GM23338 (cell line): ENCODE measurements at regions not wholly inside any gene's neighbourhood (a gene's known extent, or its start where the extent isn't known, plus 50 kb on each side); places are given as distances from the start of the nearest gene placed in this dataset.

Source experiments
- ATAC-seq: fragments of 200-7000 bp; cut with Tn5 transposase; 3 replicates; pipeline ENCODE4 v1.9.1; 2020
- DNase-seq: peaks from one replicate; pipeline ENCODE4 v3.0.0-alpha.2; 2015; ENCODE audit warnings: low spot score
- H2AFZ ChIP-seq: fragments of 200-600 bp; sonication (generic); 2 replicates; pipeline ENCODE4 v1.8.0; 2016; ENCODE audit warnings: antibody characterized with exemption, mild to moderate bottlenecking, moderate library complexity
- H3F3A ChIP-seq: fragments of 200-600 bp; sonication (generic); replicated peaks from 2 replicates; pipeline ENCODE4 v1.8.0; 2017; ENCODE audit warnings: antibody characterized with exemption, mixed run types, low read depth
- H3K27ac ChIP-seq: fragments of 200-600 bp; sonication (generic); 2 replicates; pipeline ENCODE4 v1.6.1; 2016; ENCODE audit warnings: low read depth
- H3K27me3 ChIP-seq: fragments of 200-600 bp; sonication (generic); 2 replicates; pipeline ENCODE4 v1.8.0; 2016; ENCODE audit warnings: mild to moderate bottlenecking, mixed run types, moderate library complexity; ENCODE audit not compliant: insufficient read depth
- H3K36me3 ChIP-seq: fragments of 200-600 bp; sonication (generic); 2 replicates; pipeline ENCODE4 v1.8.0; 2016; ENCODE audit warnings: mild to moderate bottlenecking; ENCODE audit not compliant: insufficient read depth
- H3K4me1 ChIP-seq: fragments of 200-600 bp; sonication (generic); 2 replicates; pipeline ENCODE4 v1.8.0; 2016; ENCODE audit warnings: mild to moderate bottlenecking, moderate library complexity; ENCODE audit not compliant: insufficient read depth
- H3K4me2 ChIP-seq: fragments of 200-600 bp; sonication (generic); 2 replicates; pipeline ENCODE4 v1.7.1; 2017; ENCODE audit warnings: mixed run types
- H3K4me3 ChIP-seq: fragments of 200-600 bp; sonication (generic); 2 replicates; pipeline ENCODE4 v1.6.1; 2016; ENCODE audit warnings: mixed run types
- H3K79me2 ChIP-seq: fragments of 200-600 bp; sonication (generic); replicated peaks from 2 replicates; pipeline ENCODE4 v1.8.0; 2017; ENCODE audit warnings: mild to moderate bottlenecking; ENCODE audit not compliant: insufficient read depth
- H3K9me2 ChIP-seq: fragments of 200-600 bp; sonication (generic); 2 replicates; pipeline ENCODE4 v1.8.0; 2017; ENCODE audit not compliant: insufficient read depth
- H4K20me1 ChIP-seq: fragments of 200-600 bp; sonication (generic); replicated peaks from 2 replicates; pipeline ENCODE4 v1.8.0; 2017; ENCODE audit warnings: mild to moderate bottlenecking; ENCODE audit not compliant: insufficient read depth
- H3K27ac Mint-ChIP-seq: 2 replicates; pipeline ENCODE4 v1.8.0; 2020; ENCODE audit warnings: inconsistent platforms, mild to moderate bottlenecking, moderate library complexity, mixed read lengths
- H3K27me3 Mint-ChIP-seq: 3 replicates; pipeline ENCODE4 v1.8.0; 2022; ENCODE audit warnings: low read depth, mild to moderate bottlenecking, moderate library complexity, mixed read lengths, inconsistent platforms; ENCODE audit not compliant: insufficient read depth, poor library complexity
- H3K36me3 Mint-ChIP-seq: 3 replicates; pipeline ENCODE4 v1.8.0; 2021; ENCODE audit warnings: low read depth, mild to moderate bottlenecking, inconsistent platforms, moderate library complexity, mixed read lengths
- H3K4me1 Mint-ChIP-seq: 3 replicates; pipeline ENCODE4 v1.8.0; 2020; ENCODE audit warnings: mild to moderate bottlenecking, inconsistent platforms, mixed read lengths
- H3K4me3 Mint-ChIP-seq: 3 replicates; pipeline ENCODE4 v1.8.0; 2021; ENCODE audit warnings: moderate library complexity, mild to moderate bottlenecking, inconsistent platforms, mixed read lengths
- H3K9me3 Mint-ChIP-seq: 3 replicates; pipeline ENCODE4 v1.8.0; 2020; ENCODE audit warnings: moderate library complexity, mild to moderate bottlenecking, inconsistent platforms, mixed read lengths
- EZH2phosphoT487 ChIP-seq: fragments of 200-600 bp; sonication (generic); IDR thresholded peaks from one replicate; pipeline ENCODE4 v1.8.1; 2018; ENCODE audit warnings: antibody characterized with exemption; ENCODE audit not compliant: unreplicated experiment
- JUNB ChIP-seq: IDR thresholded peaks from one replicate; pipeline ENCODE4 v1.6.1; 2016; ENCODE audit warnings: antibody characterized with exemption; ENCODE audit not compliant: unreplicated experiment
- NANOG ChIP-seq: IDR thresholded peaks from 2 replicates; pipeline ENCODE4 v1.6.1; 2016; ENCODE audit warnings: antibody characterized with exemption, borderline replicate concordance
- POLR2AphosphoS5 ChIP-seq: IDR thresholded peaks from 2 replicates; pipeline ENCODE4 v1.6.1; 2016; ENCODE audit warnings: antibody characterized with exemption, low read depth
- STAT1 ChIP-seq: IDR thresholded peaks from one replicate; pipeline ENCODE4 v1.6.1; 2016; ENCODE audit warnings: antibody characterized with exemption; ENCODE audit not compliant: unreplicated experiment
- TF ChIP-seq, protein P1 (sequence below): IDR thresholded peaks from 2 replicates; pipeline ENCODE4 v1.6.1; 2016; ENCODE audit warnings: antibody characterized with exemption
- TF ChIP-seq, protein P2 (sequence below): fragments of 250-450 bp; sonication (Bioruptor Pico); IDR thresholded peaks from 2 replicates; pipeline ENCODE4 v1.5.0; 2020; ENCODE audit warnings: mild to moderate bottlenecking, moderate library complexity

DNA sequence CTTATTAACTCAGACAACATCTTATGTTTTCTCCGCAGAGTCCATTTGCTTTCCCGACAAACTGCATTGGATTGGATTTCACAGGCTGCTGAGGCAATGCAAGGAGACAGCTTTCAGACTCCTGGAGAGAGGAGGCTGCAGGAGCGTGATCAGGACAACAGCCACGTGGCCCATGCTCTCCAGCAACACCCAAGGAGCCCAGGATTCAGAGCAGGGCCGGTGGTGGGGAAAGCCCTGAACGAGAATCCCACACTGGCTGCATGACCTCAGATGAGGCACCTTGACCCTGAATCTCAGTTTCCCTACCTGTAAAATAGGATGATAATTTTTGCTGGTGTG is 78.3 kb upstream of the NFASC start:
- H3K9me3 Mint-ChIP-seq, result no peaks in the 10 kb centered on the region

More for the DNA sequence above, 78.3 kb upstream of the NFASC start:
- H3K9me2 ChIP-seq, result no peaks in the 10 kb centered on the region
- Mint-ChIP-seq H3K4me3 (no peak overlapping the region), H3K27ac (no peak overlapping the region), H3K27me3 (peaks cover 6% of the 10 kb centered on the region), H3K4me1 (peaks cover 8% of the 10 kb centered on the region), H3K36me3 (no peaks in the 10 kb centered on the region)
- no peaks in the 10 kb centered on the region for H3K36me3 ChIP-seq
- ATAC-seq (peak; percentile 19; the same call in 2 of the 3 replicates), DNase-seq (no peak)
- H3K4me2 ChIP-seq, result no peak overlapping the region
- H3K4me1 ChIP-seq, result no peaks in the 10 kb centered on the region; the same call in 1 of the 2 replicates
- H3F3A ChIP-seq, result no peaks in the 10 kb centered on the region
- H3K27ac ChIP-seq, result no peak overlapping the region
- H3K27me3 ChIP-seq, result no peaks in the 10 kb centered on the region
- no peaks in the 10 kb centered on the region for H3K79me2 ChIP-seq
- H4K20me1 ChIP-seq, result no peaks in the 10 kb centered on the region
- H3K4me3 ChIP-seq, result no peak overlapping the region
- H2AFZ ChIP-seq, result no peak overlapping the region
- TF ChIP-seq STAT1, result no peak
- TF ChIP-seq, protein P1, sequence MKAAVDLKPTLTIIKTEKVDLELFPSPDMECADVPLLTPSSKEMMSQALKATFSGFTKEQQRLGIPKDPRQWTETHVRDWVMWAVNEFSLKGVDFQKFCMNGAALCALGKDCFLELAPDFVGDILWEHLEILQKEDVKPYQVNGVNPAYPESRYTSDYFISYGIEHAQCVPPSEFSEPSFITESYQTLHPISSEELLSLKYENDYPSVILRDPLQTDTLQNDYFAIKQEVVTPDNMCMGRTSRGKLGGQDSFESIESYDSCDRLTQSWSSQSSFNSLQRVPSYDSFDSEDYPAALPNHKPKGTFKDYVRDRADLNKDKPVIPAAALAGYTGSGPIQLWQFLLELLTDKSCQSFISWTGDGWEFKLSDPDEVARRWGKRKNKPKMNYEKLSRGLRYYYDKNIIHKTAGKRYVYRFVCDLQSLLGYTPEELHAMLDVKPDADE, result no peak
- TF ChIP-seq POLR2AphosphoS5, result no peak
- TF ChIP-seq, protein P2, sequence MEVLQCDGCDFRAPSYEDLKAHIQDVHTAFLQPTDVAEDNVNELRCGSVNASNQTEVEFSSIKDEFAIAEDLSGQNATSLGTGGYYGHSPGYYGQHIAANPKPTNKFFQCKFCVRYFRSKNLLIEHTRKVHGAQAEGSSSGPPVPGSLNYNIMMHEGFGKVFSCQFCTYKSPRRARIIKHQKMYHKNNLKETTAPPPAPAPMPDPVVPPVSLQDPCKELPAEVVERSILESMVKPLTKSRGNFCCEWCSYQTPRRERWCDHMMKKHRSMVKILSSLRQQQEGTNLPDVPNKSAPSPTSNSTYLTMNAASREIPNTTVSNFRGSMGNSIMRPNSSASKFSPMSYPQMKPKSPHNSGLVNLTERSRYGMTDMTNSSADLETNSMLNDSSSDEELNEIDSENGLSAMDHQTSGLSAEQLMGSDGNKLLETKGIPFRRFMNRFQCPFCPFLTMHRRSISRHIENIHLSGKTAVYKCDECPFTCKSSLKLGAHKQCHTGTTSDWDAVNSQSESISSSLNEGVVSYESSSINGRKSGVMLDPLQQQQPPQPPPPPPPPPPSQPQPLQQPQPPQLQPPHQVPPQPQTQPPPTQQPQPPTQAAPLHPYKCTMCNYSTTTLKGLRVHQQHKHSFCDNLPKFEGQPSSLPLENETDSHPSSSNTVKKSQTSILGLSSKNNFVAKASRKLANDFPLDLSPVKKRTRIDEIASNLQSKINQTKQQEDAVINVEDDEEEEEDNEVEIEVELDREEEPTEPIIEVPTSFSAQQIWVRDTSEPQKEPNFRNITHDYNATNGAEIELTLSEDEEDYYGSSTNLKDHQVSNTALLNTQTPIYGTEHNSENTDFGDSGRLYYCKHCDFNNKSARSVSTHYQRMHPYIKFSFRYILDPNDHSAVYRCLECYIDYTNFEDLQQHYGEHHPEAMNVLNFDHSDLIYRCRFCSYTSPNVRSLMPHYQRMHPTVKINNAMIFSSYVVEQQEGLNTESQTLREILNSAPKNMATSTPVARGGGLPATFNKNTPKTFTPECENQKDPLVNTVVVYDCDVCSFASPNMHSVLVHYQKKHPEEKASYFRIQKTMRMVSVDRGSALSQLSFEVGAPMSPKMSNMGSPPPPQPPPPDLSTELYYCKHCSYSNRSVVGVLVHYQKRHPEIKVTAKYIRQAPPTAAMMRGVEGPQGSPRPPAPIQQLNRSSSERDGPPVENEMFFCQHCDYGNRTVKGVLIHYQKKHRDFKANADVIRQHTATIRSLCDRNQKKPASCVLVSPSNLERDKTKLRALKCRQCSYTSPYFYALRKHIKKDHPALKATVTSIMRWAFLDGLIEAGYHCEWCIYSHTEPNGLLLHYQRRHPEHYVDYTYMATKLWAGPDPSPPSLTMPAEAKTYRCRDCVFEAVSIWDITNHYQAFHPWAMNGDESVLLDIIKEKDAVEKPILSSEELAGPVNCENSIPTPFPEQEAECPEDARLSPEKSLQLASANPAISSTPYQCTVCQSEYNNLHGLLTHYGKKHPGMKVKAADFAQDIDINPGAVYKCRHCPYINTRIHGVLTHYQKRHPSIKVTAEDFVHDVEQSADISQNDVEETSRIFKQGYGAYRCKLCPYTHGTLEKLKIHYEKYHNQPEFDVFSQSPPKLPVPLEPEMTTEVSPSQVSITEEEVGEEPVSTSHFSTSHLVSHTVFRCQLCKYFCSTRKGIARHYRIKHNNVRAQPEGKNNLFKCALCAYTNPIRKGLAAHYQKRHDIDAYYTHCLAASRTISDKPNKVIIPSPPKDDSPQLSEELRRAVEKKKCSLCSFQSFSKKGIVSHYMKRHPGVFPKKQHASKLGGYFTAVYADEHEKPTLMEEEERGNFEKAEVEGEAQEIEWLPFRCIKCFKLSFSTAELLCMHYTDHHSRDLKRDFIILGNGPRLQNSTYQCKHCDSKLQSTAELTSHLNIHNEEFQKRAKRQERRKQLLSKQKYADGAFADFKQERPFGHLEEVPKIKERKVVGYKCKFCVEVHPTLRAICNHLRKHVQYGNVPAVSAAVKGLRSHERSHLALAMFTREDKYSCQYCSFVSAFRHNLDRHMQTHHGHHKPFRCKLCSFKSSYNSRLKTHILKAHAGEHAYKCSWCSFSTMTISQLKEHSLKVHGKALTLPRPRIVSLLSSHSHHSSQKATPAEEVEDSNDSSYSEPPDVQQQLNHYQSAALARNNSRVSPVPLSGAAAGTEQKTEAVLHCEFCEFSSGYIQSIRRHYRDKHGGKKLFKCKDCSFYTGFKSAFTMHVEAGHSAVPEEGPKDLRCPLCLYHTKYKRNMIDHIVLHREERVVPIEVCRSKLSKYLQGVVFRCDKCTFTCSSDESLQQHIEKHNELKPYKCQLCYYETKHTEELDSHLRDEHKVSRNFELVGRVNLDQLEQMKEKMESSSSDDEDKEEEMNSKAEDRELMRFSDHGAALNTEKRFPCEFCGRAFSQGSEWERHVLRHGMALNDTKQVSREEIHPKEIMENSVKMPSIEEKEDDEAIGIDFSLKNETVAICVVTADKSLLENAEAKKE, result no peak
- TF ChIP-seq EZH2phosphoT487, result no peak
- no peak for TF ChIP-seq JUNB
- TF ChIP-seq NANOG, result no peak
